Hepatocyte (in vitro differentiated cells): ENCODE measurements at regions not wholly inside any gene's neighbourhood (a gene's known extent, or its start where the extent isn't known, plus 50 kb on each side); places are given as distances from the start of the nearest gene placed in this dataset.

ENCODE experiments used
- DNase-seq: peaks from one replicate; pipeline ENCODE4 v3.0.0-alpha.2; 2016; ENCODE audit warnings: low spot score
- H2AFZ ChIP-seq: fragments of 200-600 bp; sonication (generic); 2 replicates; pipeline ENCODE4 v1.6.0; 2016; ENCODE audit warnings: antibody characterized with exemption, mild to moderate bottlenecking
- H3K27ac ChIP-seq: fragments of 200-600 bp; sonication (generic); 2 replicates; pipeline ENCODE4 v1.5.1; 2016; ENCODE audit warnings: mild to moderate bottlenecking
- H3K27me3 ChIP-seq: fragments of 200-600 bp; sonication (generic); 2 replicates; pipeline ENCODE4 v1.6.1; 2016
- H3K36me3 ChIP-seq: fragments of 200-600 bp; sonication (generic); replicated peaks from 2 replicates; pipeline ENCODE4 v1.5.1; 2016; ENCODE audit warnings: low read depth; ENCODE audit not compliant: insufficient read depth
- H3K4me1 ChIP-seq: fragments of 200-600 bp; sonication (generic); 2 replicates; pipeline ENCODE4 v1.5.1; 2016; ENCODE audit warnings: mild to moderate bottlenecking, moderate library complexity; ENCODE audit not compliant: insufficient read depth
- H3K4me2 ChIP-seq: fragments of 200-600 bp; sonication (generic); 2 replicates; pipeline ENCODE4 v1.6.0; 2016
- H3K4me3 ChIP-seq: fragments of 200-600 bp; sonication (generic); 2 replicates; pipeline ENCODE4 v1.5.1; 2016; ENCODE audit warnings: mild to moderate bottlenecking
- H3K79me2 ChIP-seq: fragments of 200-600 bp; sonication (generic); 2 replicates; pipeline ENCODE4 v1.6.0; 2017; ENCODE audit warnings: mild to moderate bottlenecking
- H3K9me2 ChIP-seq: fragments of 200-600 bp; sonication (generic); replicated peaks from 2 replicates; pipeline ENCODE4 v1.6.0; 2017; ENCODE audit warnings: mild to moderate bottlenecking; ENCODE audit not compliant: insufficient read depth
- H3K9me3 ChIP-seq: fragments of 200-600 bp; sonication (generic); 2 replicates; pipeline ENCODE4 v1.5.1; 2016; ENCODE audit warnings: low read depth, mild to moderate bottlenecking
- H4K20me1 ChIP-seq: fragments of 200-600 bp; sonication (generic); 2 replicates; pipeline ENCODE4 v1.6.0; 2016; ENCODE audit warnings: mild to moderate bottlenecking; ENCODE audit not compliant: insufficient read depth, poor library complexity, severe bottlenecking
- CTCF ChIP-seq: fragments of 200-600 bp; sonication (generic); IDR thresholded peaks from 2 replicates; pipeline ENCODE4 v1.5.1; 2016; ENCODE audit warnings: antibody characterized with exemption, mild to moderate bottlenecking; ENCODE audit not compliant: poor library complexity
- EZH2 ChIP-seq: fragments of 200-600 bp; sonication (generic); IDR thresholded peaks from 2 replicates; pipeline ENCODE4 v1.6.1; 2016; ENCODE audit warnings: antibody characterized with exemption, mild to moderate bottlenecking, borderline replicate concordance
- EZH2phosphoT487 ChIP-seq: fragments of 200-600 bp; sonication (generic); IDR thresholded peaks from one replicate; pipeline ENCODE4 v1.6.1; 2018; ENCODE audit warnings: antibody characterized with exemption, mild to moderate bottlenecking, low read depth, moderate library complexity; ENCODE audit not compliant: unreplicated experiment, severe bottlenecking
- WGBS: methylation state at CpG from one replicate; pipeline ENCODE4 v1.1.6; 2016; ENCODE audit warnings: low lambda C conversion rate; ENCODE audit errors: missing lambda C conversion rate; 5-methylcytosine and 5-hydroxymethylcytosine counted together

- Histone ChIP-seq H3K36me3 (no peaks in the 10 kb centered on the region), H3K27me3 (no peaks in the 10 kb centered on the region), H3K4me3 (no peak overlapping the region), H2AFZ (no peak overlapping the region), H3K27ac (no peak overlapping the region), H3K9me2 (no peaks in the 10 kb centered on the region), H3K4me2 (no peak overlapping the region), H3K4me1 (no peaks in the 10 kb centered on the region), H4K20me1 (no peaks in the 10 kb centered on the region), H3K79me2 (no peaks in the 10 kb centered on the region), H3K9me3 (peaks cover 5% of the 10 kb centered on the region)
- 90% methylated on average over 4 of the region's 4 CpGs for WGBS
- no peak for DNase-seq
- no peak for TF ChIP-seq EZH2phosphoT487
- TF ChIP-seq EZH2 = no peak
- TF ChIP-seq CTCF = no peak
Measured at GRCh38 chr2:59093571-59093970, 852.4 kb upstream of the FANCL start.

GRCh38 chr2:59084326-59084725 is 843.2 kb upstream of the FANCL start:
- Histone ChIP-seq H2AFZ (no peak overlapping the region), H3K27me3 (no peaks in the 10 kb centered on the region), H3K27ac (no peak overlapping the region), H3K4me1 (peaks cover 7% of the 10 kb centered on the region), H3K4me2 (no peak overlapping the region), H3K9me3 (no peaks in the 10 kb centered on the region), H3K36me3 (no peaks in the 10 kb centered on the region), H3K79me2 (no peaks in the 10 kb centered on the region), H3K9me2 (no peaks in the 10 kb centered on the region), H3K4me3 (no peak overlapping the region), H4K20me1 (no peaks in the 10 kb centered on the region)
- no peak for DNase-seq
- TF ChIP-seq EZH2phosphoT487 = no peak
- TF ChIP-seq EZH2 = no peak
- no peak for TF ChIP-seq CTCF
- WGBS = 80% methylated on average over 6 of the region's 6 CpGs

GRCh38 chr2:59083075-59083828 is 842.1 kb upstream of the FANCL start:
- no peaks in the 10 kb centered on the region for H3K9me3 ChIP-seq
- no peaks in the 10 kb centered on the region for H3K9me2 ChIP-seq
- no peaks in the 10 kb centered on the region for H3K36me3 ChIP-seq
- no peaks in the 10 kb centered on the region for H3K79me2 ChIP-seq
- no peak for TF ChIP-seq EZH2phosphoT487
- TF ChIP-seq EZH2 = no peak
- TF ChIP-seq CTCF = no peak
- no peak overlapping the region for H3K27ac ChIP-seq
- no peak overlapping the region for H3K4me3 ChIP-seq
- no peaks in the 10 kb centered on the region for H4K20me1 ChIP-seq
- DNase-seq = no peak
- peaks cover 7% of the 10 kb centered on the region for H3K4me1 ChIP-seq
- H3K4me2 ChIP-seq = no peak overlapping the region
- no peaks in the 10 kb centered on the region for H3K27me3 ChIP-seq
- WGBS = 78% methylated on average over 5 of the region's 5 CpGs
- no peak overlapping the region for H2AFZ ChIP-seq

- H3K4me3 ChIP-seq = no peak overlapping the region
- TF ChIP-seq EZH2 (no peak), EZH2phosphoT487 (no peak), CTCF (no peak)
- H3K9me3 ChIP-seq = no peaks in the 10 kb centered on the region
- 64% methylated on average over 5 of the region's 5 CpGs for WGBS
- H3K4me2 ChIP-seq = no peak overlapping the region
- no peaks in the 10 kb centered on the region for H3K9me2 ChIP-seq
- DNase-seq = no peak
- no peak overlapping the region for H3K27ac ChIP-seq
- no peaks in the 10 kb centered on the region for H3K79me2 ChIP-seq
- peaks cover 7% of the 10 kb centered on the region for H3K4me1 ChIP-seq
- H3K27me3 ChIP-seq = no peaks in the 10 kb centered on the region
- H3K36me3 ChIP-seq = no peaks in the 10 kb centered on the region
- H2AFZ ChIP-seq = no peak overlapping the region
- no peaks in the 10 kb centered on the region for H4K20me1 ChIP-seq
Measured at GRCh38 chr2:59082657-59083056, 841.5 kb upstream of the FANCL start.
